ENCODE measurements at regions not wholly inside any gene's neighbourhood (a gene's known extent, or its start where the extent isn't known, plus 50 kb on each side); places are given as distances from the start of the nearest gene placed in this dataset.

- TF ChIP-seq POLR2A (IDR thresholded peaks at IDR 0.05) (no peak), POLR2AphosphoS5 (IDR thresholded peaks at IDR 0.05) (no peak)
Observed at GRCh38 chr3:107034142-107034541, 343.1 kb upstream of the CCDC54 start.

Data from transverse colon (tissue), 3 donors.